Fibroblast of skin of scalp (primary cell): ENCODE measurements at regions not wholly inside any gene's neighbourhood (a gene's known extent, or its start where the extent isn't known, plus 50 kb on each side); places are given as distances from the start of the nearest gene placed in this dataset.

Experiments used
- DNase-seq: peaks from one replicate; pipeline ENCODE4 v3.0.0-alpha.2; 2013

DNA sequence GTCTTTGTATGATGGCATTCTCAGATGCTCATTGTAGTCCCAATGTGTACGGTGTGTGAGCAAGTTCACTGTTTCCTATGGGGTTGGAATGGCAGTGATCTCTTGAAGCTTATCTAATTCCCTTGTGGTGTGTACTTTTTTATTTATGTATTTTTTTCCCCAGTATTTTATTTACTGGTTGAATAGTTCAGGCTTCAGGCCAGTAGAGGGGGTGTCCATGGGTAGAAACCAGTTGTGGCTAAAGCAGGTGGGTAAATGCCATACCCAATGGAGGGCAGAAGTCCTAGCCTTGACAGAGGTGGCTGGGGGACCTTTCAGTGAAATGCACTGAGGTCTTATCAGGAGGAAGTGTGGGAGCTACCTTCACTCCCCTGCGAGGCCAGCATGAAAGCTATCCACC lies 351.4 kb upstream of the CWC22 start:
- DNase-seq, result no peak

DNA sequence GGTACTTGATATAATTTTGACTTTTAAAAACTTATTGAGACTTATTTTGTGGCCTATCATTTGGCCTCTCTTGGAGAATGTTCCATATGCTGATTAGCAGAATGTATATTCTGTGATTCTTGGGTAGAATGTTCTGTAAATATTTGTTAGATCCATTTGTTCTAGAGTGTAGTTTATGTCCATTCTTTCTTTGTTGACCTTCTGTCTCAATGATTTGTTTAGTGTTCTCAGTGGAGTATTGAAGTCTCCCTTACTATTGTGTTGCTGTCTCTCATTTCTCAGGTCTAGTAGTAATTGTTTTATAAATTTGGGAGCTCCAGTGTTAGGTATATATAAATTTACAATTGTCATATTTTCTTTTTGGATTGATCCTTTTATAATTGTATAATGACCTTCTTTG lies 349.6 kb upstream of the CWC22 start:
- no peak for DNase-seq

DNA sequence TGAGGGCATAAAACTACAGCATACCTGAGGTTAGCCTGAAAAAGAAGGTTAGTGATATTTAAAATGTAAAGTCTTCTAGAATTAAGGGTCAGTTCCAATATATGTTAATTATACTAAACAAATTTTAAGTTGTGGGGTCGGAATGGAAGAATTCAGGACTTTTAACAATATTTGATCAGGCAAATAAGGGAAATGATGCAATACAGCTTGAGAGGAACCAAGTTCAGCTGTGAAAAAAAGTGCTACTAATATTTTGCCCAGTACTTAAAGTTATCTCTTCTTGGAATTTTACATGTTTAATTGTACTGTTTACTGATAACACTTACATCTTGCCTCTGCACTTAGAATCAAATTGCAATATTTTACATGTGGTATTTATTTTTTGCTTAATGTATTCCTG lies 345.5 kb upstream of the CWC22 start:
- DNase-seq, result no peak

DNA sequence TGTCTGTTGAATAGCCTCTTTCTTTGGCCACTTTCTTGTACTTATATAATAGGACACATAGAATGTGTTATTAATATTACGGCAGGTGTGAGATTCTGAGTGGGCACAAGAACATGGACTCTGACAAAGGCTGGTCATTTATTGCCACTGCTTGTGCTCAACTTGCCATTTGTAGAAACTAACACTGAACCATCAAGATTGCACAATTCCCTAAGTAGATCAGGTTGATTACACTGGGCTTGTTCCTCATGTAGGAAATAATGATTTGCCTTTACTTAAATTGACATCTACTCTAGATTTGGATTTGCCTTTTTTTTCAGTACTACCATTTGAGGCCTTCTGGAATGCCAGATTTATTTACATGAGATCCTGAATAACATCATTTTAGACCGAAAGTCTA lies 342.7 kb upstream of the CWC22 start:
- no peak for DNase-seq

DNA sequence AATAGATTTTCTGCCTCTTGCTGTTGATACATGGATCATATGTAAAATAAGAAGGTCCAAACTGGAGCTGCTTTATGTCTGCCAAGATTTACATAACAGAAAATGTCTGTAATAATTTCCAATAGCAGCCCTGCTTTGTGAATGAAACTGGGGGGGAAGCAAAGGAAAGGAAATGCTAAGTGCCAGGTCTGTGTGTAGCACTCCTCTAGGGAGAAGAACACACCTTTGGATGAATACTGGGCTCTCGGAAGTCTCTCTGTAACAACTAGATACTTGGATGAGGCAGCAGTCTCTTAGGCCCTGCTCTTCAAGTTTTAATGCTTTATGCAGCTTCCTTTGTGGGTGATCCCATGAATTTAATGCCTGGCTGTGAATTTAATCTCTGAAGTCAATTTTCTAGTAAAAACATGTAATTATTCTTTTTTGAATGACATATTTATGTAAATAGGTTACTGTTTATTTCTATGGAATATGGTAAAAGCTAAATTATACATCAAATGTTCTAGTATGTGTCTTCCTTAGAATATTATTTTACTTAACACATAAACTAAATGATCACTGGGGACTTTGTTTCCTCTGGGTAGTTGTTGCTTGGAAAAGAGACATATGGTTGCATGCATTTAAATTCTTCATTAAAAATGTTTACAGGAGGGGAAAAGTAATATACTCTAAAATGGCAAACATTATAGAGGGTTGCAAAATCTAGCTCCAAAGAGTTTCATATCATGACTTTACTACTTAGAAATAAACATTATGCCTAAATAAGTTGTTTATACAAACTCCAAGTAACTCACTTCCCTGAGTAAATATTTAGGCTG lies 336.6 kb upstream of the CWC22 start:
- DNase-seq, result no peak

DNA sequence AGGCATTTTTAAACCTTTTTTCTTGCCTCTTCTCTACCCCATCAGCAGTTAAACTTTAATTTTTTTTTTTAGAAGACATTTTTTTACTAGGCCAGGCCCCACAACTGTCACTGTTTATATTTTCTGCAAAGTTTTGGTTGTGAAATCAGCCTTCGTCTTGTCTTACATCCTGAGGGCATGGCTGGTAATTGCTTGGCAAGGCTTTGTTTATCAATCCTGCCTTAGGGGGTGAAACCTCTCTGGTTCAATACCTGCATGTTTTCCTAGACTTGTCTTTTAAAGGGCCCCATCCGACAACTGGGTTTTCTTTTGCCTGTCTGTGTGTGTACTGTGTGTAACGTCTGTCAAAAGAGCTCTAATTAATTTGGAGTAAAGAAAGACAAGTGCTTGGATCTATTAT lies 330.0 kb upstream of the CWC22 start:
- no peak for DNase-seq

DNA sequence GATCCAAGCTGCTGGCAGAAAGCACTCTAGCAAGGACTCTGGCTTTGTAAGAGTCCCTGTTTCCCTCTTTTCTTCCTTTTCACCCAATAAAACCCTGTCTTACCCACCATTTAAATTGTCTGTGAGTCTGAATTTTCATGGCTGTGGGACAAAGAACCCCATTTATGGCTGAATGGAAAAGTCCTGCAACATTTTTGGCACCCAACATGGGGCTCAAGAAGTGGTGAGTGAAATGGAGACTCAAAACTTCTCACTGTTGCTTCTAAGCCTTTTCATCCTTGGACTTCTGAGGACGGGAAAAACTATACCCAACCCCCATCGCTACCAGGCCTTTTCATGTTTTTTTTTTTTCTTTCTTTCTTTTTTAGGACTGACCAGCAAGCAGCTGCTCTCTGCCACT lies 329.5 kb upstream of the CWC22 start:
- DNase-seq, result no peak

DNA sequence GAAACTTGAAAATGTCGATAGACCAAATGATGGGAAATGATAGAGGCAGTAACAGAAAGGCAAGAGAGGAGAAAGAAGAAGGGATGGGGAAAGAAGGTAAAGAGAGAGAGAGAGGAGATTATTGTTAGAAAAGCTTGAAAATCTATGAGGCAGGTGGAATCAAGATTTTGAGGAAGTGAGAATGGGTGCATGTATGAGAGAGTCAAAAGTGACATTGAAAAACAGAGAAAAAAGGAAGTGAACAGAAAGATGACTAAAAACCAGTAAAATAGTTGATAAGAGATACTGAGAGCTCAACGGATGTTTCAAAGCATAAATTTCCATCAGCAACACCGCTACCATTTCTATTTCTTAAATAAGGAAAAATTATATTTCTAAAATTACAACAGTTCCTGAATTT lies 327.4 kb upstream of the CWC22 start:
- DNase-seq, result no peak

DNA sequence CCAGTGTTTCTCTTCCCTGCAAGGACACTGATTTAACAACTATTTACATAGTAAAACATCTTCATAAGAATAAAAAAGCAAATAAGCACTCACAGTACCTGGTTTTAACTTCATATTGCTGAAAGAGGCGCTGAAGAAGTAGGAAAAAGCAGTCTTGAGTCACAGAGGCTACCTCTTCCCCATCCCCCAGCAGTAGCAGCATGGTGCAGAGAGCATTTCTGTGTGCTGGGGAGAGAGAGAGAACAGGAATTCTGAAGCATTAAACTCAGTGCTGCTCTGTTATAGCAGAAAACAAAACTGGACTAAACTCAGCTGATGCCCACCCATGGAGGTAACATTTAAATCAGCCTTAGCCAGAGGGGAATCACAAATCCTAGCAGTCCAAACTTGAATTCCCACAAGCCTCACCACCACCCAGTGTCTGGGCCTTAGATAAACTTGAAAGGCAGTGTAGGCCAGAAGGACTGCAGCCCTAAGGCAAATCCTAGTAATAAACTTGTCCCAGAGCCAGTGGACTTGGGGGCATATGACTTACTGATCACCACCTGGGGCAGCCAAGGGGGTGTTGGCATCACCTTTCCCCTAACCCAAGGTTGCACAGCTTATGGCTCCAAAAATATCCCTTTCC lies 321.8 kb upstream of the CWC22 start:
- no peak for DNase-seq

DNA sequence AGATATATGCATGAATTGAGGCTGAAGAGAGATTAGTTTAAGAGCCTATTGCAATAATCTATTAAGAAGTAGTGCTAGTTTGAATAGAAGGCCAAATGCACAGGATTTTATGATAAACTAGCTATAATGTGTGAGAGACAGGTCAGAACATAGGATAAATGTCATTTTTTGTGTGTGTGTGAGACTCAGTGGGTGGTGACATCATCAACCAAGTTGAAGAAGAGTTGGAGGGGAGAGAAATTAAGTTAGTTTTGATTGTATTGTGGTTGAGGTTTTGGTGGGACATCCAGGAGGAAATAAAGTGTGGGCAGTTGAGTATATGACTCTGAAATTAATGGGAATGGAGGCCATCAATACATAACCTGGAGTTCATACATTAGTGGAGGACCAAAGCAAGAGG lies 320.1 kb upstream of the CWC22 start:
- DNase-seq, result no peak

DNA sequence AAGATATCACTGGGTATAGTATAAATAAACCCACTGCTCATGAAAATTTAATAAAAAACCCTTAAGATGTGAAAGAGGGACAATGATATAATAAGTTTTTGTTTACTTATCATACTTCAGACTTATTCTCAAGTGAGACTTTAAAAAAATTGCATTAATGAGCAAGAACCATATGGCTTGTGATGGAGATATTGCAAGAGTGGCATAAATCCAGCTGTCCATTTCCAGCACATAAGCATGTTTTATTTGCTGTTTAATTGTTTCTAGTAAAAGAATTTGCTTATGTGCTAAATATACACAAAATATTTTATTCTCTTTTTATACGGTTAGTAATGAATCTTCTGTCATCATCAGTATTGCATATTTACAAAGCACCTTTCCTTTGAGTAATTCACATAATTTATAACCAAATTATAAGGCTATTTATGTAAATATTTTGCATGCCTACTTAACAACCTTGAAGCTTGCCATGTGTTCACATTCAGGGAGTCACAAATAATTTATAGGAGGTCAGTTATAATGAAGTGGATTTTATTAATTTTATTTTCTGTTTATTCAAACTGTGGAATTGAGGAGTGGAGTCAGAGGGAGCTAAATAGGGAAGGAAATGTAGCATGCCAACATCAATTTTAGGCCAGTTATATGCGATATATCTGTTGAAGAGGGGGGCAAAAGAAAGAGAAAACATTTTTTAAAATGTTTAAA lies 318.5 kb upstream of the CWC22 start:
- DNase-seq, result no peak

DNA sequence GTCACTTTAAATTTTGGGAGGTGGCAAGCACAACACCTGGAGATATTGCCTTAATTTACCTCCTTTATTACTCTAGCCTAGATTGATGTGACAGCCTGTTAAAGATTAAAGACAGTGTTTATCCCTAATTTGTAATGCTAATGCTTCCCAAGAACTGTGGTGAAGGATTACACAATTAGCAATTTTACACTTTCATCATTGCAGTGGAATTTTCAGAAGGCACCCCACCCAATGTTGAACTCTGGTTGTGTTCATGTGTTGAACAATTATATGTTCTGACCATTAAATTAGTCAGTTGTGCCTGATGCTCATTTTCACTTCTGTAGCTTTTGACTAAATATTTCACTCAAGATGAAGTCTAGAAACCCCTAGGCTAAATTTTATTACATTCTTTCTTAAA lies 317.1 kb upstream of the CWC22 start:
- DNase-seq, result no peak

DNA sequence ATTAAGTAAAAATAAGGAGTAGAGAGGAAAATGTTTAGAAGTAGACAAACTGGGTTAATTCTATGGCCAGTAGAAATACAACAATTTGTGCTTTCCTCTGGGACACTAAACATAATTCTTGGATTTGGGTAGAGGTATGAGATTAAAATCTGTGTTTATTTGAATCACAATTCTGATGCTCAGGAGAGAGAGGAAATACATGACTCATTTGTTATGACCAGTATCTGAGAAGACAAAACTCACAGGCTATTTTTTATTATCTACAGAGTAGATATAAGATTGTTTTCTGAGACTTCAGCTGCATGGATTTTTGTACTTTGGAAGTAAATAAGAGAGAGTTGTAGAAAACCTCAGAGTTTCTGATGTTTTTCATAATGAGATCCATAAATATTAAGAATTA lies 315.7 kb upstream of the CWC22 start:
- DNase-seq, result no peak

DNA sequence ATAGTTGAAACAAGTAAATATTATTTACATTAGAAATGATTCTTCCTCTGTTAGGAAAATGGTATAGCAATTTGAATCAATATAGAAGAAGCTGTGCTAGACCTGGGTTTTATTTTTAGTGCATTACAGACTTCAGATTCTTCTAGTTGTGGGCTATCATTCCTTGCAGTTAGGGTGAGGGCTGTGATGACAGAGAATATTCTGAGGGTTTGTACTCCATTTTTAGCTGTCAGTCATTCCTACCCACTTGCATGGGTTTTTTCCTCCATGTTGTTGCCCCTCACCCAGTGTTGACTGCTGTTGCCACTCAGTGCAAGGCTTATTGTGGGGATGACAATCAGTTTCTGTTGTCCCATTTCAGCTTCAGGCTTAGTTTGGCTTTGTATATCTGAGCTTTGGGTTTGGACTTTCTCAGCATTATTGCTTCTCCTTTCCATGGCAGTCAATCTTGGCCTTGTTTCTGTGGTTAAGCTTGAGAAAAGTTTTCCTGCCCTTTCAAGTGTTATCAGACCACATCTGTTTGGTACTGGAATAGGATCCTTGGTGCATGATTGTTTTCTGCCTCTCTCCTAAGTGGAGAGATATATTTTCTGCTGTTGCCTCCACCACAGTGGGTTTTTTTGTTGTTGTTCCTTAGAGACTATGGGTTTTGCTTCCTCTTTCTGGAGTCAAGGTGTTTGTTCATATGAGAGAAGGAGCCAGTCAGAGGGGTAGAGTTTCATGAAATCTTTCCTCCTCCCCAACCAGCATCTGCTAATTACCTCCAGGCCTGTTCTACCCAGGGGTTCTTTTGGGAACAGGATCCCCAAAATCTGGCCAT lies 312.7 kb upstream of the CWC22 start:
- DNase-seq, result no peak

DNA sequence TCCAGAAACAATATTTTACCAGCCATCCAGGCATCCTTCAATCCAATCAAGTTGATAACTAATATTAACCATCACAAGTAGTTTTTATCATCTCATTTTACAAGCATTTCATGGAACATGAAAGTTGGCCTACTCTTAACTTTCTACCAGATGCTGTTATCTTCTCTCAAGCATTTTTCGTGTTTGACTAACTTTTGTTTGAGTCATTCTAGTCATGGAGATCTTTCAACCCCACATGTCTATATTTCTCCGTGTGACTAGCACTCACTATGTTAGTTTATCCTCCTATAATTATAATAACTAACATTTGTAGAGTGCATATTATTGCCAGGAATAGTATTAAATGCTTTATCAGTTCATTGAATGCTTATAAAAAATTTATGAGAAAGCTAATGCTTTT lies 307.0 kb upstream of the CWC22 start:
- no peak for DNase-seq

DNA sequence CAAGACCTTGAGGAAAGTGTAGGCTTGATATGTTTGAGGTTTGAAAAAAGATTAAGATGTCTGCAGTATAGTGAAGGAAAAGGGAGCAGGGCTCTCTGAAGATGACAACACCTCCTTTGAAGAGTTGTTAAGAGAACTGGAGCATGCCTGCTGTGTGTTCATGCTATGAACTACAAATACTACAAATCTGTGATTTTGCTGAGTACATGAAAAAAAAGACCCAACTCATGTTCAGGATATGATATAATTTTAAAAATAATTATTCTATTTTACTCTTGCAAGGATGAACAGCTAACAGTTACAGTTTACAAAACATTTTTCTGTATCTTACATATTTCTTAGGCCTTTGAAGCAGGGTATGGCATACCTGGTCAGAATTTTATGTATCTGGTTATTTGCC lies 305.4 kb upstream of the CWC22 start:
- DNase-seq, result no peak

DNA sequence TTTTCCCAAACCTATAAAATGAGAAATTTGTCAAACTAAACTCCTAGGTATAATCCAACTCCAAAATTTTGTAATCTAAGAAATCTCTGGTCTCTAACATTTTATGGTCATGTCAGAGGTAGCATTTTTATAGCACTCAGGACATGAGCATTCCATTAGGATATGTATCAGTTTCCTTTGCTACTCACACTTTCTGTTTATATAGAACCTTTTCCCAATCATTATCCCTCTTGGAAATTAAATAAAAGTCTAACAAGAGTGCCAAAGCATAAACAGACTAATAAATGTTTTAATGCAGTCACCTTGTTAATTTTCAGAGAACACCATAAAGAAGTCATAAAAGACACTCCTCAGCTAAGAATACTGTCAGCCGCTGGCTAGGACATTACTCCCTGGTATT lies 300.0 kb upstream of the CWC22 start:
- DNase-seq, result no peak

DNA sequence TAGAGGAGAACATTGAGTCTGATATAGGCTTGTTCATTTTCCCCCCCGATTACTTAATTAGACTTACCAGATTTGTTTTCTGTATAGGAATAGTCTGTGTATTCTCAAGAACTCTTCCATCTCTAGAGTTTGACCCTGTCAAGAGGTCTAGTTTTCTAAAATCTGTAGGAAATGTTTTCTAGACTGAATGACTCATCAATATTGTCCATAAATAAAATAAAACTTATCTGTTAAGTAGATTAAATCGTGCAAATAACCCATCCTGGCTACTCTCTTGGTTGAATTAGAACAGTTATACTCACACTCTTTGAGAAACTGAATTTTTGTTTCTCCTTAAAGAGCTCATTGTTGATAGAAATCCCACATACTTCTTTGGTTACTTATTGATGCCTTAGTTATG lies 299.2 kb upstream of the CWC22 start:
- no peak for DNase-seq

DNA sequence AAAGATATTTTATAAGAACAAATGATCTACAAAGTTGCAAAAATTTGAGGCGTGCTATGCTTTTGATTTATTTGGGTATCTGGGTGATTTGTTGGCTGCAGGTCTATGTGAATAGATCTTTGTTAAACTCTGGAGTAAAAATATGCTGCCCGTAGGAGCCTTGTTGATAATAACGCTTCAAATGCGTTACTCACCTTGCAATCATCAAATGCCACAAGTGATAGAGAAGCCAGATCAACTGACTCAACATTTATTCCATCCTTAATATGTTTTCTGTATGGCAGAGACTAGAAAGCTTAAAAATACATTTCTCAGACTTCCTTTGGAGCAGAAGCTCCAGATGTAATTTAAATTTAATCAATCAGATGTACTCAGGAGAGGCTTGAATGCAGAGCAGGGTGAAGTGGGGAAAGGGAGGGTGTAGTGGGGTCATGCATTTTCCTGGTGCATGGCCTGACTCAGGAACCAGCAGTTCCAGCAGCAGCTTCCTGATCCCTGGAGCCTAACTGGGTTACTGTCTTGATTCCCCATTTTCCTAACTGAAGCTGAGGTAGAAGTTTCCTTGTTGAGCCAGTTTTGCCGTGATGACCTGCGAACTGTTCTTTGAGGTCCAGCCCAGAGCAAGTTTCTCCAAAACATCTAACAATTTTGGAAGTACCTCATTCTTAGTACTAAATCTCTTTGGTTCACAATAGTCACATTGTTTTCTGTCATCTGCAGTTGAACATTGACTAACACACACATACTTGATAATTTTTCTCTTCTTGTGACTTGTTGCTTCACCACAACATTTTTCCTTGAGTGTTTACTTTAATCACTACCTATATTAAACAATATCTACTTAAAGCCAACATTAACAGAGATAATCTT lies 284.7 kb upstream of the CWC22 start:
- DNase-seq, result peak; percentile 1

DNA sequence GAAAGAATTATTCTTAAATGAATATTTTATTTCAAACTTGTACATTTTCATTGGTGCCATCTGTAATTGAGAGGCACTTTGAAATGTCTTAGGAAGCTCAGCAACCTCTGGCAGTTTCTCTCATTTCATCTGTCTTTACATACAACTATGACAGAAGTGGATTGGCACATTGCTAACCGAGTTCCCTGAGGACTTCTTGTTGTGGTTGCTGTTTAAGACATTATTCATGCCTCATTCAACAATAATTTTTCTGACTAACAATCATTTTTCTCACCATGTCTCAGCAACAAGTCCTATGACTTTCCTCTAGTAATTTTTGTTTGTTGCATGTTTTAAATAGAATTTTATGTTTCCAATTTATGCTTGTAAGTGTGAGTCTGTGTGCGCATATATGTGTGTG lies 284.0 kb upstream of the CWC22 start:
- peak; percentile 70 for DNase-seq

DNA sequence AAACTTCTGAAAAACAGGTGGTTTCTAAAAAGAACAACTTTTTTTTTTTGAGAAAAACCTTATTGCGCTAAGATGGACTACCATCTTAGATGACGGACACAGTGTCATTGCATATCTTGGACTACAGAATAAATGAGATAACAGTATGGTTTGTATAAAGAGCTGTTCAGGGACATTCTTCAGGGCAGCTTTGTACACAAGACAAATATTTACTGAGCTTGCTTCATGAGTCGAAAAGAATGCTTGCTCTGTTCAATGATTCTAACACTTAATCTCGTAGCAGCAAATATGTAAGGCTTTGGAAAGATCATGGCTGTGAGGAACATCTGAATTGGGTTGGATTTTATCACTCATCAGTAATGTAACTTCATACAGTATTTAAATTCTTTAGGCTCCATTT lies 282.5 kb upstream of the CWC22 start:
- DNase-seq, result no peak

DNA sequence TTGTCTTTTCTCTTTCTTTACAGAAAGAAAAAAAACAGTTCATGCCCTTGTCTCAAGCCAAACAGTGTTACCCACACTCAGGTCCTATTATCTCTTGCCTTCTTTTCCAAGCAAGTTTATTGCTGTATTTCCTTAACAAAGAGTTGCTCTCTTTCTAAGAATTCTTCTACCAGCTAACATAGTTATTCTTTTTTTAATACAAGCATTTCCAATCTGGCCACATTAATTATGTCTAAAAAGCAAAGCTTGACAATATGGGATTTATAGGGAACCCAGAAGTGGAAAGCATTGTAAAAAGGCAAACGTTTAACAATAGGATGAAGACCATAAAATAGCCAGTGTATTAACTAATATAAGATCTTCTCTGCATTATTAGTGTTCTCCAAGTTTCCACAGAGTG lies 272.5 kb upstream of the CWC22 start:
- no peak for DNase-seq
